SK-N-SH (cell line): ENCODE measurements at regions not wholly inside any gene's neighbourhood (a gene's known extent, or its start where the extent isn't known, plus 50 kb on each side); places are given as distances from the start of the nearest gene placed in this dataset.

ENCODE experiments used
- CTCF ChIA-PET: fragments of 300-600, 350-600 bp; formaldehyde crosslinking; extraction: SDS; loops from one replicate; lab custom pipeline; 2021; lab: Yijun Ruan, JAX
- POLR2A ChIA-PET: fragments of 350-600 bp; sonication (Branson Sonifier 250); formaldehyde crosslinking; extraction: SDS; loops from one replicate; lab custom pipeline; 2020; ENCODE audit warnings: antibody characterized with exemption, inconsistent platforms; lab: Yijun Ruan, JAX
- DNase-seq: peaks from one replicate; pipeline ENCODE4 v3.0.0; 2012
- H2AFZ ChIP-seq: fragments of 200-600 bp; sonication (generic); 2 replicates; pipeline ENCODE4 v1.8.1; 2016; ENCODE audit warnings: antibody characterized with exemption, mild to moderate bottlenecking, low read depth
- H3F3A ChIP-seq: fragments of 200-600 bp; sonication (generic); replicated peaks from 2 replicates; pipeline ENCODE3; 2016; ENCODE audit warnings: antibody characterized with exemption, mild to moderate bottlenecking; ENCODE audit not compliant: insufficient read depth
- H3K27ac ChIP-seq, 2 experiments: fragments of 200-500 bp in 1 of 2; fragments of 200-600 bp in 1 of 2; sonication (Bioruptor generic) in 1 of 2; sonication (generic), shearing (Covaris generic) in 1 of 2; 2 replicates each; pipeline versions ENCODE4 v1.5.1 to v1.6.1; 2014 to 2016; ENCODE audit warnings: low read depth in 2 of 2, inconsistent platforms in 1 of 2, low read length in 1 of 2, mild to moderate bottlenecking in 1 of 2, mixed read lengths in 1 of 2
- H3K27me3 ChIP-seq: fragments of 200-600 bp; sonication (generic), shearing (Covaris generic); 2 replicates; pipeline ENCODE4 v1.6.1; 2016; ENCODE audit warnings: mixed run types; ENCODE audit not compliant: insufficient read depth
- H3K36me3 ChIP-seq, 2 experiments: fragments of 200-500 bp in 1 of 2; fragments of 200-600 bp in 1 of 2; sonication (Bioruptor generic) in 1 of 2; sonication (generic) in 1 of 2; replicated peaks in 1 of 2; 2 replicates each; pipeline versions ENCODE3 to v1.5.1; 2014 to 2016; ENCODE audit warnings: low read length in 1 of 2, mild to moderate bottlenecking in 1 of 2; ENCODE audit not compliant: insufficient read depth in 2 of 2, control insufficient read depth in 1 of 2
- H3K4me1 ChIP-seq, 2 experiments: fragments of 200-500 bp in 1 of 2; fragments of 200-600 bp in 1 of 2; sonication (Bioruptor generic) in 1 of 2; sonication (generic), shearing (Covaris generic) in 1 of 2; 2 replicates each; pipeline versions ENCODE4 v1.5.1 to v1.6.1; 2014 to 2016; ENCODE audit warnings: low read depth in 1 of 2, low read length in 1 of 2, mixed run types in 1 of 2; ENCODE audit not compliant: insufficient read depth in 2 of 2, control insufficient read depth in 1 of 2
- H3K4me2 ChIP-seq: fragments of 200-600 bp; sonication (generic), shearing (Covaris generic); 2 replicates; pipeline ENCODE4 v1.6.1; 2017; ENCODE audit warnings: mixed run types
- H3K4me3 ChIP-seq, 2 experiments: fragments of 200-500 bp in 1 of 2; fragments of 200-600 bp in 1 of 2; sonication (Bioruptor generic) in 1 of 2; sonication (generic), shearing (Covaris generic) in 1 of 2; 2 replicates each; pipeline versions ENCODE4 v1.5.1 to v1.8.1; 2014 to 2016; ENCODE audit warnings: low read depth in 2 of 2, inconsistent platforms in 1 of 2, low read length in 1 of 2, mild to moderate bottlenecking in 1 of 2, mixed read lengths in 1 of 2, moderate library complexity in 1 of 2
- H3K79me2 ChIP-seq: fragments of 200-600 bp; sonication (generic); 2 replicates; pipeline ENCODE4 v1.8.1; 2017; ENCODE audit warnings: mild to moderate bottlenecking; ENCODE audit not compliant: insufficient read depth
- H3K9ac ChIP-seq: fragments of 200-600 bp; sonication (generic); 2 replicates; pipeline ENCODE4 v1.6.1; 2017; ENCODE audit warnings: mixed run types
- H3K9me2 ChIP-seq: fragments of 200-600 bp; sonication (generic); 2 replicates; pipeline ENCODE4 v1.6.1; 2017; ENCODE audit warnings: mixed run types
- H3K9me3 ChIP-seq: fragments of 200-600 bp; sonication (generic); 2 replicates; pipeline ENCODE4 v1.6.1; 2017; ENCODE audit warnings: mixed run types, mild to moderate bottlenecking, moderate library complexity
- H4K20me1 ChIP-seq: fragments of 200-600 bp; sonication (generic); 2 replicates; pipeline ENCODE4 v1.6.1; 2017; ENCODE audit warnings: mild to moderate bottlenecking, mixed run types; ENCODE audit not compliant: insufficient read depth
- CHD2 ChIP-seq: fragments of 150-350 bp; IDR thresholded peaks from 2 replicates; pipeline ENCODE4 v1.6.1; 2018; ENCODE audit warnings: low read length; ENCODE audit not compliant: partially characterized antibody
- EP300 ChIP-seq, 2 experiments: IDR thresholded peaks; 2 replicates each; pipeline versions ENCODE4 v1.4.0 to v1.6.1; 2012; ENCODE audit warnings: borderline replicate concordance in 1 of 2, low read depth in 1 of 2, low read length in 1 of 2
- FOSL2 ChIP-seq: IDR thresholded peaks from 2 replicates; pipeline ENCODE4 v1.4.0; 2012; ENCODE audit warnings: low read depth, mild to moderate bottlenecking, moderate library complexity, borderline replicate concordance
- GATA2 ChIP-seq: sonication (generic); formaldehyde crosslinking; IDR thresholded peaks from 2 replicates; pipeline ENCODE4 v1.5.0; 2020; ENCODE audit warnings: mild to moderate bottlenecking, missing genetic modification reagents
- MEF2A ChIP-seq: IDR thresholded peaks from 2 replicates; pipeline ENCODE4 v1.4.0; 2012; ENCODE audit warnings: low read depth, borderline replicate concordance
- NRF1 ChIP-seq: IDR thresholded peaks from 2 replicates; pipeline ENCODE4 v1.6.1; 2012; ENCODE audit warnings: low read depth, mild to moderate bottlenecking, low read length
- WGBS: methylation state at CpG from one replicate; pipeline ENCODE4 v1.1.6; 2017; ENCODE audit warnings: low lambda C conversion rate; 5-methylcytosine and 5-hydroxymethylcytosine counted together
- TF ChIP-seq, protein P1 (sequence below): IDR thresholded peaks from 2 replicates; pipeline ENCODE4 v1.6.1; 2012; ENCODE audit warnings: mild to moderate bottlenecking, low read depth, low read length, moderate library complexity
- TF ChIP-seq, protein P2 (sequence below): IDR thresholded peaks from 2 replicates; pipeline ENCODE4 v1.4.0; 2012; ENCODE audit warnings: low read depth, borderline replicate concordance

DNA sequence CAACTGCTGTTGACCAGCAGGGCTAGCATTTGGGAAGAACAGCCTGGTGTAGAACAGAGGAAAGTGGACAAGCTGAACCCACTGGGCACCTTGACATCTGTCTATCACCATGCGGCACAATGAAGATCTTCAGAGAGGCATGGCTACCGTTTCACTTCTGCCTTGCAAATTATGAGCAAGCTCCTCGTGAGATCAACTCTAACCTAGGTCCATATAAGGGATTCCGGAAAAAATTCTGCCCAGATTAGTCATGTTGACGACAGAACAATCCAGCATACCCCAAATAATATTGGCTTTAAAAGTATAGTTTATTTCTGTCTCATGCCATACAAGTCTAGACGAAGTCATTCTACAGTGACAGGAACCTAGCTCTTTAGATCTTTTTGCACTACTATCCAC lies 91.6 kb upstream of the ATF7IP start:
- POLR2A ChIA-PET = interaction anchor here (1.1 kb wide), 1 partner anchor 92 kb away, joined by 3 read pairs; no protein-coding TSS in a partner anchor
- no peak overlapping the region for H3K9ac ChIP-seq
- no peaks in the 10 kb centered on the region for H3K9me2 ChIP-seq
- H3K27ac ChIP-seq = no peak overlapping the region
- H4K20me1 ChIP-seq = no peaks in the 10 kb centered on the region
- no peak overlapping the region for H2AFZ ChIP-seq
- no peaks in the 10 kb centered on the region for H3K27me3 ChIP-seq
- TF ChIP-seq, protein P1, sequence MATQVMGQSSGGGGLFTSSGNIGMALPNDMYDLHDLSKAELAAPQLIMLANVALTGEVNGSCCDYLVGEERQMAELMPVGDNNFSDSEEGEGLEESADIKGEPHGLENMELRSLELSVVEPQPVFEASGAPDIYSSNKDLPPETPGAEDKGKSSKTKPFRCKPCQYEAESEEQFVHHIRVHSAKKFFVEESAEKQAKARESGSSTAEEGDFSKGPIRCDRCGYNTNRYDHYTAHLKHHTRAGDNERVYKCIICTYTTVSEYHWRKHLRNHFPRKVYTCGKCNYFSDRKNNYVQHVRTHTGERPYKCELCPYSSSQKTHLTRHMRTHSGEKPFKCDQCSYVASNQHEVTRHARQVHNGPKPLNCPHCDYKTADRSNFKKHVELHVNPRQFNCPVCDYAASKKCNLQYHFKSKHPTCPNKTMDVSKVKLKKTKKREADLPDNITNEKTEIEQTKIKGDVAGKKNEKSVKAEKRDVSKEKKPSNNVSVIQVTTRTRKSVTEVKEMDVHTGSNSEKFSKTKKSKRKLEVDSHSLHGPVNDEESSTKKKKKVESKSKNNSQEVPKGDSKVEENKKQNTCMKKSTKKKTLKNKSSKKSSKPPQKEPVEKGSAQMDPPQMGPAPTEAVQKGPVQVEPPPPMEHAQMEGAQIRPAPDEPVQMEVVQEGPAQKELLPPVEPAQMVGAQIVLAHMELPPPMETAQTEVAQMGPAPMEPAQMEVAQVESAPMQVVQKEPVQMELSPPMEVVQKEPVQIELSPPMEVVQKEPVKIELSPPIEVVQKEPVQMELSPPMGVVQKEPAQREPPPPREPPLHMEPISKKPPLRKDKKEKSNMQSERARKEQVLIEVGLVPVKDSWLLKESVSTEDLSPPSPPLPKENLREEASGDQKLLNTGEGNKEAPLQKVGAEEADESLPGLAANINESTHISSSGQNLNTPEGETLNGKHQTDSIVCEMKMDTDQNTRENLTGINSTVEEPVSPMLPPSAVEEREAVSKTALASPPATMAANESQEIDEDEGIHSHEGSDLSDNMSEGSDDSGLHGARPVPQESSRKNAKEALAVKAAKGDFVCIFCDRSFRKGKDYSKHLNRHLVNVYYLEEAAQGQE = no peak
- TF ChIP-seq CHD2 = no peak
- WGBS = 59% methylated on average over 6 of the region's 6 CpGs
- no peak for DNase-seq
- CTCF ChIA-PET = interaction anchor here (0.7 kb wide), 1 partner anchor 88 kb away, joined by 3 read pairs; no protein-coding TSS in a partner anchor
- no peak overlapping the region for H3K4me3 ChIP-seq
- no peaks in the 10 kb centered on the region for H3K79me2 ChIP-seq
- no peaks in the 10 kb centered on the region; a peak in 1 of 4 replicates for H3K4me1 ChIP-seq
- H3K4me2 ChIP-seq = no peak overlapping the region
- H3K9me3 ChIP-seq = no peaks in the 10 kb centered on the region
- H3F3A ChIP-seq = no peaks in the 10 kb centered on the region
- H3K36me3 ChIP-seq = no peaks in the 10 kb centered on the region

DNA sequence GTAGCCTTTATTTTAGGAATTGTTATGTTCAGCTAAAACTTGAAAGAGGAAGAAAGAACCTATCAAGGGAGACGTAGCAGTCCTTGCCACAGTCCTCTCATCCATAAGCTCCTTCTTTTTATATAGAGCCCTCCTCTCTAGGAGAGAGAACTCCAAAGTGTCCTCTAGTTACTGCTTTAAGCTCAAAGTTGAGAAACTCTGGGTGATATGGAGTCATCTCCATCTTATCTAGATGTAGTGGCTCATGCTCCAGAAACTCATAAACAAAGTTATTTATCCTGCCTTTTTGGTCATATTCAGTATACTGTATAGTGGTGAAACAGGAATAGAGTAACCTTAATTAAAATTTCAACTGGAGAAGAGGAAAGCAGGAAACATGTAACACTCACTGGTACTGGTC lies 90.4 kb upstream of the ATF7IP start:
- DNase-seq = no peak
- ChIA-PET POLR2A (interaction anchor here (0.5 kb wide), 1 partner anchor 46 kb away, joined by 3 read pairs; no protein-coding TSS in a partner anchor), CTCF (no interaction called here)
- H3K79me2 ChIP-seq = no peaks in the 10 kb centered on the region
- WGBS = 7% methylated on average over 1 of the region's 1 CpG
- H3F3A ChIP-seq = no peaks in the 10 kb centered on the region
- no peak overlapping the region for H3K4me2 ChIP-seq
- no peak overlapping the region for H2AFZ ChIP-seq
- no peak overlapping the region for H3K4me3 ChIP-seq
- H3K9me3 ChIP-seq = no peaks in the 10 kb centered on the region
- no peaks in the 10 kb centered on the region for H3K36me3 ChIP-seq
- H4K20me1 ChIP-seq = no peaks in the 10 kb centered on the region
- TF ChIP-seq EP300 (IDR thresholded peaks at IDR 0.05; ENCODE audit: borderline replicate concordance in 1 of 2, low read depth in 1 of 2, low read length in 1 of 2) = no peak
- no peak for TF ChIP-seq FOSL2
- no peak for TF ChIP-seq GATA2 (CRISPR knock-in tag)
- TF ChIP-seq NRF1 = no peak
- TF ChIP-seq, protein P2, sequence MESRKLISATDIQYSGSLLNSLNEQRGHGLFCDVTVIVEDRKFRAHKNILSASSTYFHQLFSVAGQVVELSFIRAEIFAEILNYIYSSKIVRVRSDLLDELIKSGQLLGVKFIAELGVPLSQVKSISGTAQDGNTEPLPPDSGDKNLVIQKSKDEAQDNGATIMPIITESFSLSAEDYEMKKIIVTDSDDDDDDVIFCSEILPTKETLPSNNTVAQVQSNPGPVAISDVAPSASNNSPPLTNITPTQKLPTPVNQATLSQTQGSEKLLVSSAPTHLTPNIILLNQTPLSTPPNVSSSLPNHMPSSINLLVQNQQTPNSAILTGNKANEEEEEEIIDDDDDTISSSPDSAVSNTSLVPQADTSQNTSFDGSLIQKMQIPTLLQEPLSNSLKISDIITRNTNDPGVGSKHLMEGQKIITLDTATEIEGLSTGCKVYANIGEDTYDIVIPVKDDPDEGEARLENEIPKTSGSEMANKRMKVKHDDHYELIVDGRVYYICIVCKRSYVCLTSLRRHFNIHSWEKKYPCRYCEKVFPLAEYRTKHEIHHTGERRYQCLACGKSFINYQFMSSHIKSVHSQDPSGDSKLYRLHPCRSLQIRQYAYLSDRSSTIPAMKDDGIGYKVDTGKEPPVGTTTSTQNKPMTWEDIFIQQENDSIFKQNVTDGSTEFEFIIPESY = no peak
- TF ChIP-seq MEF2A = no peak
- no peak overlapping the region for H3K9ac ChIP-seq
- H3K27ac ChIP-seq = no peak overlapping the region
- no peaks in the 10 kb centered on the region for H3K9me2 ChIP-seq
- no peaks in the 10 kb centered on the region; a peak in 1 of 4 replicates for H3K4me1 ChIP-seq
- no peaks in the 10 kb centered on the region for H3K27me3 ChIP-seq
